ENCODE measurements at regions not wholly inside any gene's neighbourhood (a gene's known extent, or its start where the extent isn't known, plus 50 kb on each side); places are given as distances from the start of the nearest gene placed in this dataset.
"Not testable (repeated sequence)": the region's sequence is repeated elsewhere in the genome, so short reads cannot be mapped to it uniquely, and the experiment has no call there.

- DNase-seq: no peak
Observed at GRCh38 chr14:25699981-25700380, 650.0 kb upstream of the STXBP6 start.

GRCh38 chr14:25698111-25698510 lies 648.2 kb upstream of the STXBP6 start:
- DNase-seq: no peak

- DNase-seq: no peak
Observed at GRCh38 chr14:25696176-25696575, 646.2 kb upstream of the STXBP6 start.

GRCh38 chr14:25685004-25685403 lies 635.1 kb upstream of the STXBP6 start:
- DNase-seq: no peak

GRCh38 chr14:25680934-25681333 lies 631.0 kb upstream of the STXBP6 start:
- DNase-seq: no peak

- not testable (repeated sequence) for DNase-seq
Observed at GRCh38 chr14:25680511-25680910, 630.6 kb upstream of the STXBP6 start.

- no peak for DNase-seq
Observed at GRCh38 chr14:25677111-25677510, 627.2 kb upstream of the STXBP6 start.

- no peak for DNase-seq
Observed at GRCh38 chr14:25667387-25667786, 617.4 kb upstream of the STXBP6 start.

GRCh38 chr14:25666877-25667276 lies 616.9 kb upstream of the STXBP6 start:
- no peak for DNase-seq

GRCh38 chr14:25658988-25659387 lies 609.0 kb upstream of the STXBP6 start:
- no peak for DNase-seq

- no peak for DNase-seq
Observed at GRCh38 chr14:25630447-25630846, 580.5 kb upstream of the STXBP6 start.

GRCh38 chr14:25628978-25629377 lies 579.0 kb upstream of the STXBP6 start:
- DNase-seq: no peak

- no peak for DNase-seq
Observed at GRCh38 chr14:25628390-25628789, 578.4 kb upstream of the STXBP6 start.

GRCh38 chr14:25626986-25627385 lies 577.0 kb upstream of the STXBP6 start:
- DNase-seq: no peak

GRCh38 chr14:25622763-25623162 lies 572.8 kb upstream of the STXBP6 start:
- DNase-seq: no peak

GRCh38 chr14:25620515-25620914 lies 570.6 kb upstream of the STXBP6 start:
- no peak for DNase-seq

- DNase-seq: no peak
Observed at GRCh38 chr14:25615174-25615573, 565.2 kb upstream of the STXBP6 start.

- no peak for DNase-seq
Observed at GRCh38 chr14:25607192-25607591, 557.2 kb upstream of the STXBP6 start.

GRCh38 chr14:25602106-25602505 lies 552.2 kb upstream of the STXBP6 start:
- DNase-seq: no peak

GRCh38 chr14:25588751-25589150 lies 538.8 kb upstream of the STXBP6 start:
- DNase-seq: no peak

GRCh38 chr14:25574628-25575325 lies 524.8 kb upstream of the STXBP6 start:
- DNase-seq: no peak

- no peak for DNase-seq
Observed at GRCh38 chr14:25570483-25570882, 520.5 kb upstream of the STXBP6 start.

- DNase-seq: no peak
Observed at GRCh38 chr14:25557466-25557865, 507.5 kb upstream of the STXBP6 start.

- no peak for DNase-seq
Observed at GRCh38 chr14:25552826-25553225, 502.9 kb upstream of the STXBP6 start.

GRCh38 chr14:25551674-25552073 lies 501.7 kb upstream of the STXBP6 start:
- DNase-seq: no peak

Data from activated CD4-positive, alpha-beta T cell treated with anti-CD3 and anti-CD28 coated beads for 1 hour (primary cell).